ENCODE measurements at regions not wholly inside any gene's neighbourhood (a gene's known extent, or its start where the extent isn't known, plus 50 kb on each side); places are given as distances from the start of the nearest gene placed in this dataset.

DNA sequence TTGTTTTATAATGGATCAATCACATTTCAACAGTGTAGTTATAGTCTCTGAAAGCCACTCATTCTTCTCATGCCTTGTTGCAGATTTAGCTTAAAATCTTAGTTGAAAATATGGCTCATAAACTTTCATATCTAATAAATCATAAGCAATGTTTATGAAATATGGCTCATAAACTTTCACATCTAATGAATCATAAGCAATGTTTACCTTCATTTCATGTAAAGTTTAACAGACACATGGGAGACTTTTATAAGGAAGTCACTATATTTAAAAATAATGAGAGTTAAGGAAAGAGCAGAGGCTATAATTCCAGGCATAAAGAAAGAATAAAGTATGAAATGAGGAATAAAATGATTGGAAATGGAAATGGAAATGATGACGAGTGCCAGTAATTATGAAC is 1042.1 kb downstream of the FSCB start:
- TF ChIP-seq, protein P1, sequence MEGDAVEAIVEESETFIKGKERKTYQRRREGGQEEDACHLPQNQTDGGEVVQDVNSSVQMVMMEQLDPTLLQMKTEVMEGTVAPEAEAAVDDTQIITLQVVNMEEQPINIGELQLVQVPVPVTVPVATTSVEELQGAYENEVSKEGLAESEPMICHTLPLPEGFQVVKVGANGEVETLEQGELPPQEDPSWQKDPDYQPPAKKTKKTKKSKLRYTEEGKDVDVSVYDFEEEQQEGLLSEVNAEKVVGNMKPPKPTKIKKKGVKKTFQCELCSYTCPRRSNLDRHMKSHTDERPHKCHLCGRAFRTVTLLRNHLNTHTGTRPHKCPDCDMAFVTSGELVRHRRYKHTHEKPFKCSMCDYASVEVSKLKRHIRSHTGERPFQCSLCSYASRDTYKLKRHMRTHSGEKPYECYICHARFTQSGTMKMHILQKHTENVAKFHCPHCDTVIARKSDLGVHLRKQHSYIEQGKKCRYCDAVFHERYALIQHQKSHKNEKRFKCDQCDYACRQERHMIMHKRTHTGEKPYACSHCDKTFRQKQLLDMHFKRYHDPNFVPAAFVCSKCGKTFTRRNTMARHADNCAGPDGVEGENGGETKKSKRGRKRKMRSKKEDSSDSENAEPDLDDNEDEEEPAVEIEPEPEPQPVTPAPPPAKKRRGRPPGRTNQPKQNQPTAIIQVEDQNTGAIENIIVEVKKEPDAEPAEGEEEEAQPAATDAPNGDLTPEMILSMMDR (IDR thresholded peaks at IDR 0.05) = no peak
- TF ChIP-seq EP300 (IDR thresholded peaks at IDR 0.05) = no peak
